ENCODE measurements at regions not wholly inside any gene's neighbourhood (a gene's known extent, or its start where the extent isn't known, plus 50 kb on each side); places are given as distances from the start of the nearest gene placed in this dataset.

- H3K36me3 ChIP-seq (ENCODE audit: control insufficient read depth in 2 of 4, insufficient read depth in 4 of 4, low read length in 3 of 4), result no peaks in the 10 kb centered on the region
Observed at GRCh38 chr7:92976931-92977330, 140.6 kb upstream of the CDK6 start.

More at GRCh38 chr7:92976931-92977330, 140.6 kb upstream of the CDK6 start:
- FAIRE-seq, result no peak
- Histone ChIP-seq H3K56ac (replicated peaks; ENCODE audit: insufficient read length, low read depth, low read length) (no peak overlapping the region), H3K23ac (ENCODE audit: insufficient read length) (no peak overlapping the region), H3K9me3 (ENCODE audit: insufficient read depth in 2 of 2, low read depth in 1 of 2, low read length in 1 of 2) (peaks cover 4 to 5% of the 10 kb centered on the region in 2 experiments; a peak in 1 of 4 replicates), H4K91ac (replicated peaks; ENCODE audit: insufficient read length, low read length) (no peak overlapping the region), H4K8ac (ENCODE audit: extremely low read depth, insufficient read depth, low read length) (no peak overlapping the region), H3K79me2 (ENCODE audit: control insufficient read depth in 1 of 2, insufficient read depth in 2 of 2, low read length in 2 of 2) (no peaks in the 10 kb centered on the region), H3K9ac (replicated peaks in 1 of 4; ENCODE audit: extremely low read depth in 1 of 4, low read depth in 3 of 4, low read length in 3 of 4) (no peak overlapping the region), H2AK5ac (ENCODE audit: low read depth, low read length) (no peak overlapping the region), H4K20me1 (replicated peaks in 1 of 2; ENCODE audit: control insufficient read depth in 1 of 2, insufficient read depth in 2 of 2, low read length in 2 of 2) (no peaks in the 10 kb centered on the region), H3K4me1 (replicated peaks in 1 of 4; ENCODE audit: control insufficient read depth in 3 of 4, insufficient read depth in 4 of 4, low read length in 3 of 4) (no peaks in the 10 kb centered on the region), H2BK15ac (ENCODE audit: low read length) (no peak overlapping the region), H3K18ac (ENCODE audit: extremely low read depth, low read length) (no peak overlapping the region), H2AFZ (ENCODE audit: low read length) (no peak overlapping the region), H3K4me3 (ENCODE audit: extremely low read depth in 1 of 4, insufficient read depth in 2 of 4, low read depth in 3 of 4, low read length in 4 of 4) (no peak overlapping the region), H3K27ac (ENCODE audit: low read depth, low read length) (no peak overlapping the region), H2BK120ac (replicated peaks; ENCODE audit: low read depth, low read length) (no peak overlapping the region), H2BK12ac (ENCODE audit: low read depth, low read length) (no peak overlapping the region), H3K27me3 (replicated peaks in 1 of 4; ENCODE audit: control insufficient read depth in 3 of 4, extremely low read depth in 1 of 4, insufficient read depth in 3 of 4, low read length in 3 of 4) (no peaks in the 10 kb centered on the region), H3K4ac (replicated peaks; ENCODE audit: insufficient read length, low read depth, low read length) (no peak overlapping the region), H3K23me2 (ENCODE audit: low read depth, low read length) (no peaks in the 10 kb centered on the region), H4K5ac (ENCODE audit: insufficient read length, low read depth, low read length) (no peak overlapping the region), H3K4me2 (ENCODE audit: insufficient read depth in 1 of 2, low read depth in 2 of 2, low read length in 2 of 2) (no peak overlapping the region), H3K79me1 (ENCODE audit: low read depth, low read length) (no peaks in the 10 kb centered on the region), H2BK5ac (ENCODE audit: low read depth, low read length) (no peak overlapping the region), H3K14ac (ENCODE audit: insufficient read length) (no peak overlapping the region), H2BK20ac (ENCODE audit: low read length) (no peak overlapping the region)
- ChIA-PET POLR2A (ENCODE audit: partially characterized antibody) (no interaction called here), CTCF (ENCODE audit: partially characterized antibody) (no interaction called here)
- 80% methylated on average over 1 of the region's 1 CpG; no CpG with 5 or more reads in 1 of the 2 experiments for WGBS, 2 experiments (ENCODE audit: extremely low coverage in 1 of 2, insufficient coverage in 1 of 2, insufficient read length in 1 of 2, insufficient replicate concordance in 2 of 2, low coverage in 1 of 2, low lambda C conversion rate in 2 of 2, missing lambda C conversion rate in 1 of 2)
- DNase-seq (ENCODE audit: low read depth in 1 of 2, low spot score in 2 of 2), result no peak
- TF ChIP-seq BRCA1 (IDR thresholded peaks at IDR 0.05; ENCODE audit: low read depth, low read length) (no peak), ATF3 (IDR thresholded peaks at IDR 0.05; ENCODE audit: insufficient read depth, low read depth, low read length) (no peak), NRF1 (IDR thresholded peaks at IDR 0.05; ENCODE audit: low read depth, low read length) (no peak), MAX (IDR thresholded peaks at IDR 0.05) (no peak), JUN (IDR thresholded peaks at IDR 0.05; ENCODE audit: low read depth, low read length) (no peak), EZH2 (IDR thresholded peaks at IDR 0.05; ENCODE audit: low read depth, low read length, severe bottlenecking) (no peak)
